NCI-H1694 treated with DMSO at 0.1 percent for 48 hours (cell line): ENCODE measurements at regions not wholly inside any gene's neighbourhood (a gene's known extent, or its start where the extent isn't known, plus 50 kb on each side); places are given as distances from the start of the nearest gene placed in this dataset.
"Not testable (repeated sequence)": the region's sequence is repeated elsewhere in the genome, so short reads cannot be mapped to it uniquely, and the experiment has no call there.

Experiments used
- DNase-seq: peaks from one replicate; lab custom pipeline; 2025; lab: John Stamatoyannopoulos, UW

- DNase-seq: no peak
Observed at GRCh38 chr14:84433961-84434360, 1096.0 kb upstream of the FLRT2 start.

- DNase-seq: no peak
Observed at GRCh38 chr14:84435820-84436324, 1094.1 kb upstream of the FLRT2 start.

- no peak for DNase-seq
Observed at GRCh38 chr14:84436528-84436927, 1093.4 kb upstream of the FLRT2 start.

- DNase-seq: no peak
Observed at GRCh38 chr14:84442521-84442920, 1087.4 kb upstream of the FLRT2 start.

GRCh38 chr14:84445486-84445885 lies 1084.5 kb upstream of the FLRT2 start:
- DNase-seq: no peak

- DNase-seq: no peak
Observed at GRCh38 chr14:84446250-84446649, 1083.7 kb upstream of the FLRT2 start.

- no peak for DNase-seq
Observed at GRCh38 chr14:84453307-84453950, 1076.5 kb upstream of the FLRT2 start.

- no peak for DNase-seq
Observed at GRCh38 chr14:84454114-84454513, 1075.8 kb upstream of the FLRT2 start.

GRCh38 chr14:84456946-84457345 lies 1073.0 kb upstream of the FLRT2 start:
- DNase-seq: no peak

- no peak for DNase-seq
Observed at GRCh38 chr14:84458881-84459280, 1071.1 kb upstream of the FLRT2 start.

GRCh38 chr14:84465880-84466279 lies 1064.1 kb upstream of the FLRT2 start:
- no peak for DNase-seq

GRCh38 chr14:84468153-84468552 lies 1061.8 kb upstream of the FLRT2 start:
- DNase-seq: no peak

GRCh38 chr14:84477996-84478395 lies 1051.9 kb upstream of the FLRT2 start:
- no peak for DNase-seq

- no peak for DNase-seq
Observed at GRCh38 chr14:84482256-84483071, 1047.5 kb upstream of the FLRT2 start.

GRCh38 chr14:84483072-84483420 lies 1046.9 kb upstream of the FLRT2 start:
- DNase-seq: no peak

GRCh38 chr14:84484243-84484642 lies 1045.7 kb upstream of the FLRT2 start:
- DNase-seq: not testable (repeated sequence)

- no peak for DNase-seq
Observed at GRCh38 chr14:84485036-84485435, 1044.9 kb upstream of the FLRT2 start.

GRCh38 chr14:84490081-84490480 lies 1039.9 kb upstream of the FLRT2 start:
- no peak for DNase-seq

GRCh38 chr14:84492685-84493084 lies 1037.3 kb upstream of the FLRT2 start:
- DNase-seq: no peak

GRCh38 chr14:84493779-84494178 lies 1036.2 kb upstream of the FLRT2 start:
- no peak for DNase-seq

GRCh38 chr14:84496677-84497076 lies 1033.3 kb upstream of the FLRT2 start:
- no peak for DNase-seq

- not testable (repeated sequence) for DNase-seq
Observed at GRCh38 chr14:84512823-84513222, 1017.1 kb upstream of the FLRT2 start.

- DNase-seq: no peak
Observed at GRCh38 chr14:84519836-84520235, 1010.1 kb upstream of the FLRT2 start.
